SU-DHL-6 (cell line): ENCODE measurements at regions not wholly inside any gene's neighbourhood (a gene's known extent, or its start where the extent isn't known, plus 50 kb on each side); places are given as distances from the start of the nearest gene placed in this dataset.

Experiments used
- H2AFZ ChIP-seq: fragments of 200-600 bp; sonication (generic); 2 replicates; pipeline ENCODE4 v1.6.1; 2014; ENCODE audit warnings: low read depth, mild to moderate bottlenecking, moderate library complexity, mixed read lengths, antibody characterized with exemption, low read length; ENCODE audit not compliant: severe bottlenecking
- H3F3A ChIP-seq: fragments of 200-600 bp; shearing (Covaris generic); 2 replicates; pipeline ENCODE4 v1.6.0; 2016; ENCODE audit warnings: antibody characterized with exemption, mild to moderate bottlenecking; ENCODE audit not compliant: insufficient read depth
- H3K27ac ChIP-seq: fragments of 200-600 bp; sonication (generic); 2 replicates; pipeline ENCODE4 v1.5.1; 2016; ENCODE audit warnings: low read depth, mild to moderate bottlenecking, low read length, moderate library complexity, mixed read lengths
- H3K27me3 ChIP-seq: fragments of 200-600 bp; sonication (generic), shearing (Covaris generic); 2 replicates; pipeline ENCODE4 v1.6.0; 2014; ENCODE audit warnings: mild to moderate bottlenecking, low read length
- H3K36me3 ChIP-seq: fragments of 200-600 bp; sonication (generic); 2 replicates; pipeline ENCODE4 v1.6.1; 2014; ENCODE audit warnings: mild to moderate bottlenecking, low read length, mixed read lengths
- H3K4me2 ChIP-seq: fragments of 300-600, 200-600 bp; shearing (Covaris generic), sonication (generic); 2 replicates; pipeline ENCODE4 v1.6.0; 2014; ENCODE audit warnings: low read length, low read depth, mild to moderate bottlenecking; ENCODE audit not compliant: poor library complexity, severe bottlenecking
- H3K4me3 ChIP-seq: fragments of 200-600 bp; sonication (generic); 2 replicates; pipeline ENCODE4 v1.5.1; 2014; ENCODE audit warnings: antibody characterized with exemption, low read length, mild to moderate bottlenecking, mixed read lengths; ENCODE audit not compliant: insufficient read depth, poor library complexity, severe bottlenecking
- H3K79me2 ChIP-seq: fragments of 200-600 bp; sonication (generic); 2 replicates; pipeline ENCODE4 v1.6.1; 2014; ENCODE audit warnings: mild to moderate bottlenecking, low read length, moderate library complexity; ENCODE audit not compliant: insufficient read depth
- H3K9ac ChIP-seq: fragments of 200-600 bp; sonication (generic); 2 replicates; pipeline ENCODE4 v1.7.0; 2014; ENCODE audit warnings: mild to moderate bottlenecking, low read length
- H3K9me2 ChIP-seq: fragments of 200-600 bp; sonication (generic); replicated peaks from 2 replicates; pipeline ENCODE4 v1.6.1; 2014; ENCODE audit warnings: low read length; ENCODE audit not compliant: insufficient read depth
- H3K9me3 ChIP-seq: fragments of 200-600 bp; sonication (generic); 2 replicates; pipeline ENCODE4 v1.6.1; 2014; ENCODE audit warnings: low read length, mixed read lengths; ENCODE audit not compliant: insufficient read depth
- H4K20me1 ChIP-seq: fragments of 200-600 bp; sonication (generic); 2 replicates; pipeline ENCODE4 v1.6.1; 2014; ENCODE audit warnings: low read depth, mild to moderate bottlenecking, antibody characterized with exemption, low read length, moderate library complexity, mixed read lengths
- EZH2phosphoT487 ChIP-seq: fragments of 200-600 bp; sonication (generic), shearing (Covaris generic); conservative IDR thresholded peaks from 2 replicates; pipeline ENCODE4 v1.6.1; 2018; ENCODE audit warnings: mild to moderate bottlenecking, antibody characterized with exemption, low read length, moderate library complexity, mixed read lengths
- TF ChIP-seq, protein P1 (sequence below): fragments of 200-600 bp; sonication (generic); IDR thresholded peaks from one replicate; pipeline ENCODE4 v1.5.1; 2017; ENCODE audit warnings: antibody characterized with exemption, mild to moderate bottlenecking, low read length, moderate library complexity; ENCODE audit not compliant: insufficient read depth, poor library complexity, severe bottlenecking

DNA sequence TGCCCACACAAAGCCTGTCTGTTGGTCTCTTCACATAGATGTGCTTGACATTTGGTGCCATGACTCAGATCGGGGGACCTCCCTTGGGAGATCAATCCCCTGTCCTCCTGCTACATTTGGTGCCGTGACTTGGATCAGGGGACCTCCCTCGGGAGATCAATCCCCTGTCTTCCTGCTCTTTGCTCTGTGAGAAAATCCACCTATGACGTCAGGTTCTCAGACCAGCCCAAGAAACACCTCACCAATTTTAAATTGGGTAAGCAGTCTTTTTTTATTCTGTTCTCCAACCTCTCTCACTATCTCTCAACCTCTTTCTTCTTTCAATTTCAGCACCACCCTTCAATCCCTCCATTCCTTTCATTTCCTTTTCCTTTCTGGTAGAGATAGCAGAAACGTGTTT is 159.6 kb upstream of the AGTR2 start:
- H3K4me2 ChIP-seq, result no peak overlapping the region
- H2AFZ ChIP-seq, result no peak overlapping the region
- no peak overlapping the region for H3K9ac ChIP-seq
- H3K27ac ChIP-seq, result no peak overlapping the region
- H3K79me2 ChIP-seq, result no peaks in the 10 kb centered on the region
- TF ChIP-seq, protein P1, sequence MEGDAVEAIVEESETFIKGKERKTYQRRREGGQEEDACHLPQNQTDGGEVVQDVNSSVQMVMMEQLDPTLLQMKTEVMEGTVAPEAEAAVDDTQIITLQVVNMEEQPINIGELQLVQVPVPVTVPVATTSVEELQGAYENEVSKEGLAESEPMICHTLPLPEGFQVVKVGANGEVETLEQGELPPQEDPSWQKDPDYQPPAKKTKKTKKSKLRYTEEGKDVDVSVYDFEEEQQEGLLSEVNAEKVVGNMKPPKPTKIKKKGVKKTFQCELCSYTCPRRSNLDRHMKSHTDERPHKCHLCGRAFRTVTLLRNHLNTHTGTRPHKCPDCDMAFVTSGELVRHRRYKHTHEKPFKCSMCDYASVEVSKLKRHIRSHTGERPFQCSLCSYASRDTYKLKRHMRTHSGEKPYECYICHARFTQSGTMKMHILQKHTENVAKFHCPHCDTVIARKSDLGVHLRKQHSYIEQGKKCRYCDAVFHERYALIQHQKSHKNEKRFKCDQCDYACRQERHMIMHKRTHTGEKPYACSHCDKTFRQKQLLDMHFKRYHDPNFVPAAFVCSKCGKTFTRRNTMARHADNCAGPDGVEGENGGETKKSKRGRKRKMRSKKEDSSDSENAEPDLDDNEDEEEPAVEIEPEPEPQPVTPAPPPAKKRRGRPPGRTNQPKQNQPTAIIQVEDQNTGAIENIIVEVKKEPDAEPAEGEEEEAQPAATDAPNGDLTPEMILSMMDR, result no peak
- no peak for TF ChIP-seq EZH2phosphoT487
- no peaks in the 10 kb centered on the region for H3K36me3 ChIP-seq
- no peaks in the 10 kb centered on the region for H3F3A ChIP-seq
- H3K9me3 ChIP-seq, result no peaks in the 10 kb centered on the region
- no peaks in the 10 kb centered on the region for H3K9me2 ChIP-seq
- H3K27me3 ChIP-seq, result no peaks in the 10 kb centered on the region
- no peak overlapping the region for H3K4me3 ChIP-seq
- no peaks in the 10 kb centered on the region for H4K20me1 ChIP-seq

DNA sequence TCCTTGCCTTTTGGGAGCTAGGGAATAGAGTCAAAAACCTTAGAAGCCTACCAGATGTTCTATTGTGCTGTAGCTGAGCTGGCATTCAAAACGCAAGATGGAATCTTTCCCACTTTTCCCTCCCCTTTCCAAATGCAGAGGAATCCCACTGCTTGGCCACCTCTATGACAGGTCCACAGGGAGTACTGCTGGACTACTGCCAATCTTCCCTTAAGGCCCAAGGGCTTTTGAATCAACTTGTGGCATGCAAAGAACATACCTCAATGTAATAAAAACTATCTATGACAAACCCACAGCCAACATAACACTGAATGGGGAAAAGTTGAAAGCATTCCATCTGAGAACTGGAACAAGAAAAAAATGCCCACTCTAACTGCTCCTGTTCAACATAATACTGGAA is 139.2 kb upstream of the AGTR2 start:
- no peaks in the 10 kb centered on the region for H3K27me3 ChIP-seq
- no peaks in the 10 kb centered on the region for H3F3A ChIP-seq
- H4K20me1 ChIP-seq, result no peaks in the 10 kb centered on the region
- H3K36me3 ChIP-seq, result no peaks in the 10 kb centered on the region
- TF ChIP-seq EZH2phosphoT487, result no peak
- TF ChIP-seq, protein P1, result no peak
- H3K4me2 ChIP-seq, result no peak overlapping the region
- no peak overlapping the region for H3K27ac ChIP-seq
- H3K79me2 ChIP-seq, result no peaks in the 10 kb centered on the region
- H2AFZ ChIP-seq, result no peak overlapping the region
- no peak overlapping the region for H3K9ac ChIP-seq
- no peaks in the 10 kb centered on the region for H3K9me3 ChIP-seq
- H3K4me3 ChIP-seq, result no peak overlapping the region
- H3K9me2 ChIP-seq, result no peaks in the 10 kb centered on the region
